GM19438 (cell line): ENCODE measurements at regions not wholly inside any gene's neighbourhood (a gene's known extent, or its start where the extent isn't known, plus 50 kb on each side); places are given as distances from the start of the nearest gene placed in this dataset.
"Not testable (repeated sequence)": the region's sequence is repeated elsewhere in the genome, so short reads cannot be mapped to it uniquely, and the experiment has no call there.

Source experiments
- ATAC-seq: cut with Tn5 transposase; IDR thresholded peaks from one replicate; pipeline ENCODE4 v1.9.1; 2021; ENCODE audit warnings: low read depth; ENCODE audit not compliant: unreplicated experiment

GRCh38 chr2:144796936-144797335, 277.0 kb upstream of the ZEB2 start:
- ATAC-seq, result no peak

DNA sequence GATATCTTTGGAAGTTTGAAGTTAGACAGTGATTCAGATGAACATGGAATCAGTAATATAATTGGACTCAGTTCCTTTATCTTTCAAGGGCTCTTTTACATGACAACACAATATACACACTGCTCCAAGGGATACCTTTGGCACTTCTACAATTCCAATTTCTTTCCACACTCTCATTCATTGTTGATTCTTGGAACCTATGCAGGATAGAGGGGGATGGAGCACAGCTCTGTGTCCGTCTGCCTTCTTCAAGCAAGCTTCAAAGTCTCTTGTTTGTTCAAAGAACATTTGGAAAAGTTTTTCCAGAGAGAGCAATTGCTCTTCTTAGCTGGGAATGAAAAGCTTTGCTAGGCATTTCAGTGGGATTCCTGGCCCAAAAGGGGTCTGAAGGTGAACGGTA, 276.2 kb upstream of the ZEB2 start:
- no peak for ATAC-seq

DNA sequence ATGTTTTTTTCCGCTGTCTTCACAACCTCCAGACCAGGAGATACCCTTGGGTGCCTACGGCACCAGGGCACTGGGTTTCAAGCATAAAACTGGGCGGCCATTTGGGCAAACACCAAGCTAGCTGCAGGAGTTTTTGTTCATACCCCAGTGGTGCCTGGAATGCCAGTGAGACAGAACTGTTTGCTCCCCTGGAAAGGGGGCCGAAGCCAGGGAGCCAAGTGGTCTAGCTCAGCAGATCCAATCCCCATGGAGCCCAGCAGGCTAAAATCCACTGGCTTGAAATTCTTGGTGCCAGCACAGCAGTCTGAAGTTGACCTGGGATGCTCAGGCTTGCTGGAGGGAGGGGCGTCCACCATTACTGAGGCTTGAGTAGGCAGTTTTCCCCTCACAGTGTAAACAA, 265.3 kb upstream of the ZEB2 start:
- no peak for ATAC-seq

- no peak for ATAC-seq
These were observed 261.1 kb upstream of the ZEB2 start for GRCh38 chr2:144780983-144781382.

- no peak for ATAC-seq
These were observed 256.8 kb upstream of the ZEB2 start for GRCh38 chr2:144776766-144777165.

GRCh38 chr2:144774809-144775208, 254.9 kb upstream of the ZEB2 start:
- no peak for ATAC-seq

GRCh38 chr2:144771348-144771747, 251.4 kb upstream of the ZEB2 start:
- ATAC-seq, result no peak

- ATAC-seq, result no peak
These were observed 250.8 kb upstream of the ZEB2 start for GRCh38 chr2:144770616-144771230.

DNA sequence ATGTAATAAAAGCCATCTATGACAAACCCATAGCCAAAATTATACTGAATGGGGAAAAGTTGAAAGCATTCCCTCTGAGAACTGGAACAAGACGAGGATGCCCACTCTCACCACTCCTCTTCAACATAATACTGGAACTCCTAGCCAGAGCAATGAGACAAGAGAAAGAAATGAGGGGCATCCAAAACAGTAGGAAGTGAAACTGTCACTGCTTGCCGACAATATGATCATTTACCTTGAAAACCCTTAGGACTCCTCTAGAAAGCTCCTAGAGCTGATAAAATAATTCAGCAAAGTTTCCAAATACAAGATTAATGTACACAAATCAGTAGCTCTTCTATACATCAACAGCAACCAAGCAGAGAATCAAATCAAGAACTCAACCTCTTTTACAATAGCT, 241.0 kb upstream of the ZEB2 start:
- ATAC-seq, result not testable (repeated sequence)

DNA sequence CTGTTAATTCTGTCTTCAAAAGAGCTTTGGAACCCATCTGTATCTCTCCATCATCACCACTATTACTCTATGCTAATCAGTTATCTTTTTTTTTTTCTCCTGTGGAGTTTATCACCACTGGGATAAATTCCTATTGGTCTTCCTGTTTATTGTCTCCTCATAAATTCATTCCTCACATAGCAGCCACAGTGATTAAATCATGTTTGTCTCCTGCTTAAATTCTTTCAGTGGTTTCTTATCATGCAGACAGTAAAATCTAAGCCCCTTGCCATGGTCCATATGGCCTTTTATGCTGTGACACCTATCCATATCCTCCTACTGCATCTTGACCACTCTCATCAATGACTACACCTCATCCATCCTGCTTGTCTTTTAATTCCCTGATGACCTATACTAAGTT, 239.8 kb upstream of the ZEB2 start:
- ATAC-seq, result no peak

DNA sequence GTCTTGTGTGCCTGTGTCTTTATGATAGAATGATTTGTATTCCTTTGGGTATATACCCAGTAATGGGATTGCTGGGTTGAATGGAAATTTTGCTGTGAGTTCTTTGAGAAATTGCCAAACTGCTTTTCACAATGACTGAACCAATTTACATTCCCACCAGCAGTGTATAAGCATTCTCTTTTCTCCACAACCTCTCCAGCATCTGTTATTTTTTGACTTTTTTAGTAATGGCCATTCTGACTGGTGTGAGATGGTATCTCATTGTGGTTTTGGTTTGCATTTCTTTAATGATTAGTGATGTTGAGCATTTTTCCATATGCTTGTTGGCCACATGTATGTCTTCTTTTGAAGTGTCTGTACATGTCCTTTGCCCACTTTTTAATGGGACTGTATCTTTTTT, 238.3 kb upstream of the ZEB2 start:
- ATAC-seq, result not testable (repeated sequence)

GRCh38 chr2:144753416-144753815, 233.5 kb upstream of the ZEB2 start:
- no peak for ATAC-seq

- ATAC-seq, result no peak
These were observed 231.4 kb upstream of the ZEB2 start for GRCh38 chr2:144751142-144751905.

DNA sequence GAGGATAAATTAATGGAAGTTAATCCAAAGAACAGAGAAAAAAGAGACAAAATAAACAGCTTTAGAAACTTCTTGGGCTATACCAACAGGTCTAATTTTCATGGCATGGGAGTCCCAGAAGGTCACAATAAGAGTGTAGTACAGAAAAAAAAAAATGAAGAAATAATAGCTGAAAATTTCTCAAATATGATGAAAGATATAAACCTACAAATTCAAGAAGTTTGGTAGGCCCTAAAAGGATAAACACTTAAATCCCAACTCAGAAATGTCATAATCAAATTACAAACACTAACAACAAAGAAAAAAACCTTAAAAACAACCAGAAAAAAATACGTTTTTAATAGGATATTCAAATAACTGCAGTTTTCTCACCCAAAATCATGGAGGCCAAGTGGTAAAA, 229.3 kb upstream of the ZEB2 start:
- ATAC-seq, result no peak

GRCh38 chr2:144748443-144748842, 228.5 kb upstream of the ZEB2 start:
- ATAC-seq, result no peak

- ATAC-seq, result no peak
These were observed 227.7 kb upstream of the ZEB2 start for GRCh38 chr2:144747571-144747970.

DNA sequence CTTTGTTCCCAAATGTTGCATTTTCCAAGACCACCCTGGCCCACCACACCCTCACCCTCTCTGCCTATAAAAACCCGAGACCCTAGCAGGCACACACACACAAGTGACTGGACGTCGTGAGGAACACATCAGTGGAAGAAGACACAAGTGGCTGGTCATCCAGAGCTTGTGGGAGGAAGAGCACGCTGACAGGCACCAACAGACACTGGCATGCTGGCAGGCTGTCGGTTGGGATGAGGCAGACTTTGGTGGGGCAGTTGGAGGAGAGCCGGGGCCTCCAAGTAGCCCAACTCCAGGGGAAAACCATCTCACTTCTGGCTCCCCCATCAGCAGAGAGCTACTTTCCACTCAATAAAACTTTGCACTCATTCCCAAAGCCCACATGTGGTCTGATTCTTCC, 225.5 kb upstream of the ZEB2 start:
- ATAC-seq, result no peak

GRCh38 chr2:144738749-144739148, 218.8 kb upstream of the ZEB2 start:
- no peak for ATAC-seq

DNA sequence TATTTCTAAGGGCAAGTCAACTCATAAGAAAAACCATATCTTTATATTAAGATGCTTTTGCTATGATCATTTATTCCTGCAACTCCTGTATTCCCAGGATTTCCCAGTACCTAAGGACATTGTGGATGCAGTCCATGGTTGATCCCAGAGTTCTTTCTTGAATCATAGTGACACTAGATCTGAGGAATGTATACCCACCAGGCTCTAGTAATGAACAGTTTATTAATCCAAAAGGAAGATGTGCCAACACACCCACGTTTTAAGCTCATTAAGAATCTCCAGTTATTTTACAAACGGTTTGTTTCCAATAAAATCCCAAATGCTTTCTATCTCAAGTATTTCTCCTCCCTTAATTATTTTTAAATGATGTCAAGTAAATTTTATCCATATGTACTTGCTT, 210.8 kb upstream of the ZEB2 start:
- no peak for ATAC-seq

GRCh38 chr2:144724460-144724859, 204.5 kb upstream of the ZEB2 start:
- ATAC-seq, result not testable (repeated sequence)

- no peak for ATAC-seq
These were observed 198.5 kb upstream of the ZEB2 start for GRCh38 chr2:144718376-144718775.

- no peak for ATAC-seq
These were observed 196.1 kb upstream of the ZEB2 start for GRCh38 chr2:144715992-144716391.
